Naive thymus-derived CD4-positive, alpha-beta T cell (primary cell): ENCODE measurements at regions not wholly inside any gene's neighbourhood (a gene's known extent, or its start where the extent isn't known, plus 50 kb on each side); places are given as distances from the start of the nearest gene placed in this dataset.

Experiments used
- ATAC-seq: fragments of 150-1000 bp; cut with Tn5 transposase; 2 replicates; pipeline ENCODE4 v1.10.0; 2021; ENCODE audit warnings: mild to moderate bottlenecking, moderate library complexity
- CTCF ChIA-PET: fragments of 350-600 bp; sonication (Branson Sonifier 250); formaldehyde crosslinking; loops from one replicate; lab custom pipeline; 2021; ENCODE audit warnings: antibody characterized with exemption; lab: Charles Lee
- POLR2A ChIA-PET: fragments of 350-600 bp; sonication (Branson Sonifier 250); formaldehyde crosslinking; loops from one replicate; lab custom pipeline; 2021; ENCODE audit warnings: antibody characterized with exemption, inconsistent platforms; lab: Charles Lee
- DNase-seq, 9 donors: peaks; one replicate each; pipeline versions ENCODE4 v3.0.0 to v3.0.0-alpha.2; 2020 to 2022; ENCODE audit warnings: mixed read lengths in 1 of 9
- H3K27ac ChIP-seq: one replicate; pipeline ENCODE4 v1.7.0; 2013; ENCODE audit warnings: mild to moderate bottlenecking, low read depth, low read length, moderate library complexity
- H3K27me3 ChIP-seq, 2 donors: one replicate each; pipeline ENCODE4 v1.7.0; 2013; ENCODE audit warnings: low read length in 2 of 2, mild to moderate bottlenecking in 2 of 2, moderate library complexity in 2 of 2; ENCODE audit not compliant: control insufficient read depth in 2 of 2, insufficient read depth in 2 of 2
- H3K36me3 ChIP-seq, 3 experiments: 1 replicate in 2 of 3; 2 replicates in 1 of 3; pipeline ENCODE4 v1.7.0; 2013; ENCODE audit warnings: low read length in 3 of 3, mild to moderate bottlenecking in 3 of 3, moderate library complexity in 1 of 3; ENCODE audit not compliant: insufficient read depth in 3 of 3, control insufficient read depth in 2 of 3
- H3K4me1 ChIP-seq, 2 donors: one replicate each; pipeline ENCODE4 v1.7.0; 2013; ENCODE audit warnings: low read length in 2 of 2, mild to moderate bottlenecking in 2 of 2, moderate library complexity in 1 of 2; ENCODE audit not compliant: control insufficient read depth in 2 of 2, insufficient read depth in 2 of 2
- H3K4me3 ChIP-seq: 2 replicates; pipeline ENCODE4 v1.7.0; 2013; ENCODE audit warnings: mild to moderate bottlenecking, low read length
- H3K9me3 ChIP-seq, 3 experiments: 1 replicate in 2 of 3; 2 replicates in 1 of 3; pipeline ENCODE4 v1.7.0; 2013; ENCODE audit warnings: low read length in 3 of 3; ENCODE audit not compliant: control insufficient read depth in 2 of 3
- H3K27ac Mint-ChIP-seq, 9 donors: one replicate each; pipeline ENCODE4 v1.8.0; 2020 to 2022; ENCODE audit warnings: mixed read lengths in 9 of 9, mild to moderate bottlenecking in 8 of 9, moderate library complexity in 5 of 9, inconsistent platforms in 2 of 9
- H3K27me3 Mint-ChIP-seq, 5 donors: one replicate each; pipeline ENCODE4 v1.8.0; 2021 to 2022; ENCODE audit warnings: mixed read lengths in 5 of 5, mild to moderate bottlenecking in 1 of 5
- H3K36me3 Mint-ChIP-seq, 5 donors: one replicate each; pipeline ENCODE4 v1.8.0; 2020 to 2022; ENCODE audit warnings: mixed read lengths in 5 of 5, mild to moderate bottlenecking in 3 of 5, inconsistent platforms in 1 of 5
- H3K4me1 Mint-ChIP-seq, 7 donors: one replicate each; pipeline ENCODE4 v1.8.0; 2020 to 2022; ENCODE audit warnings: mixed read lengths in 7 of 7, mild to moderate bottlenecking in 3 of 7, inconsistent platforms in 1 of 7
- H3K4me3 Mint-ChIP-seq, 10 donors: one replicate each; pipeline ENCODE4 v1.8.0; 2020 to 2022; ENCODE audit warnings: mild to moderate bottlenecking in 10 of 10, mixed read lengths in 10 of 10, moderate library complexity in 6 of 10, inconsistent platforms in 2 of 10
- H3K9me3 Mint-ChIP-seq, 11 donors: one replicate each; pipeline ENCODE4 v1.8.0; 2020 to 2022; ENCODE audit warnings: mixed read lengths in 11 of 11, mild to moderate bottlenecking in 4 of 11, inconsistent platforms in 1 of 11, moderate library complexity in 1 of 11
- intact Hi-C, 2 donors: fragments of 100-400 bp; cut with micrococcal nuclease; formaldehyde crosslinking; loops; one replicate each; pipeline ENCODE4 v1.15.1; 2023

GRCh38 chr6:84862843-84863242 is 98.4 kb upstream of the TBX18 start:
- Mint-ChIP-seq H3K4me3 (no peak overlapping the region), H3K36me3 (no peaks in the 10 kb centered on the region), H3K27me3 (no peaks in the 10 kb centered on the region), H3K9me3 (peaks cover 0 to 9% (median 2%) of the 10 kb centered on the region in 11 donors), H3K27ac (no peak overlapping the region), H3K4me1 (no peaks in the 10 kb centered on the region)
- Histone ChIP-seq H3K27ac (no peak overlapping the region), H3K27me3 (no peaks in the 10 kb centered on the region), H3K4me3 (no peak overlapping the region), H3K9me3 (no peaks in the 10 kb centered on the region), H3K36me3 (no peaks in the 10 kb centered on the region), H3K4me1 (no peaks in the 10 kb centered on the region)
- POLR2A ChIA-PET: no interaction called here
- intact Hi-C loops: no loop called here
- DNase-seq (no peak), ATAC-seq (no peak)
- CTCF ChIA-PET: no interaction called here

DNA sequence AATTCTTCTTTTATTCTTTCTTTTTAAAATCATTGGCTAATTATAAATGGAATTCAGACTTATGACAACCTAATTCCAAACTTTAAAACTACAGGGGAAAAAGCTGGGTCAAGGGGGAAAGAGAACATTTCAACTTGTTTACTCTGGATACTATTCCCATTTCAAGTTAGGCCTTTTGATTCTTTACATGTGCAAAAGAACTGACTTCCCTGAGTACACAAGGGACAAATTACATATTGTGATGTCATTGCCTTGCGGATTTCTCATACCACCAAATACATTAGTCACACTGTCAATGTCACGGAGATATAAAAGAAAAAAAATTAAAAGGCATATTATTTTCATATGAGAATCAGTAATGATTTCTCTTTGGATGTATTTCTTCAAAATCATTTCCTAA is 96.5 kb upstream of the TBX18 start:
- H3K27me3 ChIP-seq: no peaks in the 10 kb centered on the region
- no peaks in the 10 kb centered on the region for H3K4me1 ChIP-seq
- DNase-seq (no peak), ATAC-seq (no peak)
- H3K4me3 ChIP-seq: no peak overlapping the region
- H3K27ac Mint-ChIP-seq: no peak overlapping the region
- H3K27me3 Mint-ChIP-seq: peaks cover 0 to 5% (median 0%) of the 10 kb centered on the region in 5 donors
- intact Hi-C loops: no loop called here
- no peaks in the 10 kb centered on the region for H3K9me3 ChIP-seq
- no peaks in the 10 kb centered on the region for H3K4me1 Mint-ChIP-seq
- no peaks in the 10 kb centered on the region for H3K36me3 Mint-ChIP-seq
- H3K9me3 Mint-ChIP-seq: peaks cover 0 to 9% (median 2%) of the 10 kb centered on the region in 11 donors
- ChIA-PET CTCF (no interaction called here), POLR2A (no interaction called here)
- H3K36me3 ChIP-seq: no peaks in the 10 kb centered on the region
- no peak overlapping the region for H3K27ac ChIP-seq
- H3K4me3 Mint-ChIP-seq: no peak overlapping the region

DNA sequence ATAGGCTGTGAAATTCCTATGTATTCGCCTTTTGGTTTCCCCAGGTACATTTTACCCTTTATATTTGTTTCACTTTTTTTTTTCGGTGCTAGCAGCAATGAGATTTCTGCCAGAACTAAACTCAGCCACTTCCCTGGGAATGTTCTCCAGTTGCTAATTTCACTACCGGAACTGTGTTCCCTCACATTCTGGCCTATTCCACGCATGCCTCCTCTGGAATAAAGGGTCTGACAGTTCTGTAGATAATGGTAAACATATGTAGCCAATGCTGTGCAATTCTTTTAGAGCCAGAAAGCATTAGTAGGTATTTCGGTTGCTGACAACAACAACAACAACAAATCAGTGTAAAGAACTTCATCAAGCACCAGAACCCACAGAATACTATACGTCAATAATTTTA is 96.1 kb upstream of the TBX18 start:
- no peaks in the 10 kb centered on the region for H3K9me3 ChIP-seq
- DNase-seq: no peak
- H3K4me3 ChIP-seq: no peak overlapping the region
- H3K27ac Mint-ChIP-seq: no peak overlapping the region
- CTCF ChIA-PET: no interaction called here
- no peaks in the 10 kb centered on the region for H3K36me3 Mint-ChIP-seq
- intact Hi-C loops: no loop called here
- POLR2A ChIA-PET: no interaction called here
- ATAC-seq: no peak
- peaks cover 0 to 11% (median 2%) of the 10 kb centered on the region in 11 donors for H3K9me3 Mint-ChIP-seq
- H3K4me1 Mint-ChIP-seq: no peaks in the 10 kb centered on the region
- H3K4me3 Mint-ChIP-seq: no peak overlapping the region
- no peak overlapping the region for H3K27ac ChIP-seq
- no peaks in the 10 kb centered on the region for H3K27me3 ChIP-seq
- peaks cover 0 to 5% (median 0%) of the 10 kb centered on the region in 5 donors for H3K27me3 Mint-ChIP-seq
- H3K4me1 ChIP-seq: no peaks in the 10 kb centered on the region
- no peaks in the 10 kb centered on the region for H3K36me3 ChIP-seq

- H3K27me3 Mint-ChIP-seq: peaks cover 0 to 5% (median 0%) of the 10 kb centered on the region in 5 donors
- H3K36me3 Mint-ChIP-seq: no peaks in the 10 kb centered on the region
- H3K9me3 Mint-ChIP-seq: peaks cover 0 to 15% (median 0%) of the 10 kb centered on the region in 11 donors
- Histone ChIP-seq H3K9me3 (no peaks in the 10 kb centered on the region), H3K27me3 (no peaks in the 10 kb centered on the region), H3K36me3 (no peaks in the 10 kb centered on the region), H3K4me3 (no peak overlapping the region), H3K4me1 (no peaks in the 10 kb centered on the region), H3K27ac (no peak overlapping the region)
- DNase-seq (no peak), ATAC-seq (no peak)
- ChIA-PET POLR2A (no interaction called here), CTCF (no interaction called here)
- no peak overlapping the region for H3K27ac Mint-ChIP-seq
- intact Hi-C loops: no loop called here
- no peak overlapping the region for H3K4me3 Mint-ChIP-seq
- no peaks in the 10 kb centered on the region for H3K4me1 Mint-ChIP-seq
Observed at GRCh38 chr6:84854811-84855400, 90.5 kb upstream of the TBX18 start.

DNA sequence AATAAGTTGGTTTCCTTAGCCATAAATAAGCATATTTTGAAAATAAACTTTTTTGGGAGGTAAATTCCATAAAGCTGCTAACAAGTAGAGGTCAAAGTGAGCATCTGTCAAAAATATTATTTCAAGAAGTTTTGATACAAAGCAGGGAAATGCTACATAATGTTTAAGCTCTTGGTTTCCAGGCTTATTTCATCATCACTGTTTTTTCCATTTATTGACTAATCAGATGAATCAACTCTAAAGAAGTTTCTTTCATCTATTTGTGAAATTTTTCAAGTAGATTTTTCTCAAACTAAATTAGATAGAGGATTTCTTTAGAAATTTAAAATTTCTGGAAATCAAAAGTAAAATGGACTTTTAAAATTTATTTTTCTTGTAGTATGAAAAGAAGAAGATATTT is 89.5 kb upstream of the TBX18 start:
- intact Hi-C loops: no loop called here

DNA sequence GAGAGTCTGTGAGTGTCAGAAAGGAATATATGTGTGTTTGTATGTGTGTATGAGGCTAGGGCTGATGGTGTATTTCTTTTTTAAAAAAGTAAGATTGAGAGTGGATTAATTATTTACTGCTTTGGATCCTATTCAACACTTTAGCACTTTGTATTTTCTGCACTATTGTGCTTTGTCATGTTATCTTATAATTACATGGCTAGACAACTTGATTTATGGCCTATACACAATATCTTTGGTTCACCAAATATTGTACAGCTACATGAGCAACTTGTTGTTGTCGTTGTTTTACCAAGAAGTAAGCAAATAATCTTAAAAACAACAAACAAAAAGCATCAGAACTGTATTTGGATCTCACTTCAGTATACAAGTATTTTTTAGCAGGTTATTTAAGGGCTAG is 84.6 kb upstream of the TBX18 start:
- POLR2A ChIA-PET: no interaction called here
- Mint-ChIP-seq H3K27ac (no peak overlapping the region), H3K4me3 (no peak overlapping the region), H3K9me3 (peaks cover 0 to 8% (median 3%) of the 10 kb centered on the region in 11 donors), H3K27me3 (peaks cover 0 to 9% (median 0%) of the 10 kb centered on the region in 5 donors), H3K36me3 (peaks cover 0 to 4% (median 0%) of the 10 kb centered on the region in 5 donors), H3K4me1 (no peaks in the 10 kb centered on the region)
- H3K9me3 ChIP-seq: no peaks in the 10 kb centered on the region
- CTCF ChIA-PET: no interaction called here
- H3K36me3 ChIP-seq: no peaks in the 10 kb centered on the region
- DNase-seq (no peak), ATAC-seq (no peak)
- no peak overlapping the region for H3K27ac ChIP-seq
- H3K27me3 ChIP-seq: no peaks in the 10 kb centered on the region
- H3K4me3 ChIP-seq: no peak overlapping the region
- intact Hi-C loops: no loop called here
- H3K4me1 ChIP-seq: no peaks in the 10 kb centered on the region

More for the DNA sequence above, 89.5 kb upstream of the TBX18 start:
- no peak overlapping the region for H3K4me3 Mint-ChIP-seq
- ChIA-PET POLR2A (no interaction called here), CTCF (no interaction called here)
- H3K27ac Mint-ChIP-seq: no peak overlapping the region
- DNase-seq (no peak), ATAC-seq (no peak)
- peaks cover 0 to 12% (median 0%) of the 10 kb centered on the region in 11 donors for H3K9me3 Mint-ChIP-seq
- no peak overlapping the region for H3K4me3 ChIP-seq
- H3K27me3 Mint-ChIP-seq: peaks cover 0 to 5% (median 0%) of the 10 kb centered on the region in 5 donors
- H3K36me3 ChIP-seq: no peaks in the 10 kb centered on the region
- H3K9me3 ChIP-seq: no peaks in the 10 kb centered on the region
- H3K27ac ChIP-seq: no peak overlapping the region
- no peaks in the 10 kb centered on the region for H3K36me3 Mint-ChIP-seq
- H3K4me1 ChIP-seq: no peaks in the 10 kb centered on the region
- H3K4me1 Mint-ChIP-seq: no peaks in the 10 kb centered on the region
- H3K27me3 ChIP-seq: no peaks in the 10 kb centered on the region

- Histone ChIP-seq H3K27me3 (no peaks in the 10 kb centered on the region), H3K4me3 (no peak overlapping the region), H3K9me3 (no peaks in the 10 kb centered on the region), H3K27ac (no peak overlapping the region), H3K4me1 (no peaks in the 10 kb centered on the region), H3K36me3 (no peaks in the 10 kb centered on the region)
- Mint-ChIP-seq H3K27ac (no peak overlapping the region), H3K36me3 (peaks cover 0 to 4% (median 0%) of the 10 kb centered on the region in 5 donors), H3K9me3 (peaks cover 0 to 8% (median 2%) of the 10 kb centered on the region in 11 donors), H3K27me3 (peaks cover 0 to 9% (median 0%) of the 10 kb centered on the region in 5 donors), H3K4me3 (no peak overlapping the region), H3K4me1 (no peaks in the 10 kb centered on the region)
- intact Hi-C loops: no loop called here
- ATAC-seq: no peak
- POLR2A ChIA-PET: no interaction called here
- DNase-seq: no peak
- CTCF ChIA-PET: no interaction called here
Observed at GRCh38 chr6:84847390-84848160, 83.2 kb upstream of the TBX18 start.
